ENCODE measurements at regions not wholly inside any gene's neighbourhood (a gene's known extent, or its start where the extent isn't known, plus 50 kb on each side); places are given as distances from the start of the nearest gene placed in this dataset.

- no peak for DNase-seq (ENCODE audit: low read depth, low spot score)
- BruUV-seq (replicated peaks), result no TSS peak
- peaks cover 6 to 10% of the 10 kb centered on the region in 2 experiments for H3K27me3 ChIP-seq (ENCODE audit: control insufficient read depth in 2 of 2, insufficient read depth in 2 of 2, low read length in 2 of 2)
- no peaks in the 10 kb centered on the region for H3K36me3 ChIP-seq (ENCODE audit: control insufficient read depth in 2 of 2, extremely low read depth in 1 of 2, insufficient read depth in 2 of 2, low read length in 2 of 2)
- no peak overlapping the region for H3K27ac ChIP-seq (ENCODE audit: insufficient read depth, low read depth, low read length)
- dilution Hi-C loops (cut with MboI; ENCODE audit: extremely low pct_ligation_motif_present, low sequenced_read_pairs) (no loop called here), intact Hi-C loops (cut with micrococcal nuclease) (no loop called here)
- no peak overlapping the region for H3K4me3 ChIP-seq (replicated peaks in 1 of 3; ENCODE audit: insufficient read depth in 1 of 3, low read depth in 1 of 3, low read length in 3 of 3)
- no peak overlapping the region for H3K9ac ChIP-seq (replicated peaks; ENCODE audit: extremely low read depth, insufficient read depth, low read length)
- no peaks in the 10 kb centered on the region for H3K9me1 ChIP-seq (replicated peaks; ENCODE audit: control insufficient read depth, extremely low read depth, insufficient read depth, low read length)
- H3K9me3 ChIP-seq (replicated peaks; ENCODE audit: control insufficient read depth, insufficient read depth, low read length), result peaks cover 6% of the 10 kb centered on the region
- no peaks in the 10 kb centered on the region for H4K20me1 ChIP-seq (replicated peaks; ENCODE audit: control insufficient read depth, extremely low read depth, insufficient read depth, low read length)
- no peaks in the 10 kb centered on the region for H3K79me2 ChIP-seq (ENCODE audit: control insufficient read depth, insufficient read depth, low read length)
- no peaks in the 10 kb centered on the region for H3K4me1 ChIP-seq (ENCODE audit: control insufficient read depth, extremely low read depth, insufficient read depth, low read length)
- CTCF ChIA-PET, result no interaction called here
- H3K4me2 ChIP-seq (ENCODE audit: insufficient read depth, low read length), result no peak overlapping the region
- no peak for FAIRE-seq
- no peak overlapping the region for H2AFZ ChIP-seq (ENCODE audit: low read depth, low read length)
- POLR2A ChIA-PET, result no interaction called here
- TF ChIP-seq GATA2 (IDR thresholded peaks at IDR 0.05; ENCODE audit: insufficient read depth, insufficient read length, low read depth, low read length) (no peak), POLR2AphosphoS5 (IDR thresholded peaks at IDR 0.05; ENCODE audit: insufficient read depth, low read depth, low read length) (no peak), FOS (IDR thresholded peaks at IDR 0.05; ENCODE audit: borderline replicate concordance, insufficient read depth, low read length) (no peak), MYC (IDR thresholded peaks at IDR 0.05; ENCODE audit: low read depth, low read length) (no peak), POLR2A (IDR thresholded peaks at IDR 0.05; ENCODE audit: low read depth, low read length) (no peak), EZH2 (IDR thresholded peaks at IDR 0.05; ENCODE audit: borderline replicate concordance, low read depth, low read length, severe bottlenecking) (no peak), JUN (IDR thresholded peaks at IDR 0.05; ENCODE audit: borderline replicate concordance, insufficient read depth, insufficient read length, low read depth) (no peak)
These were observed 198.4 kb downstream of the COPRS start for GRCh38 chr17:31660684-31661083.

DNA sequence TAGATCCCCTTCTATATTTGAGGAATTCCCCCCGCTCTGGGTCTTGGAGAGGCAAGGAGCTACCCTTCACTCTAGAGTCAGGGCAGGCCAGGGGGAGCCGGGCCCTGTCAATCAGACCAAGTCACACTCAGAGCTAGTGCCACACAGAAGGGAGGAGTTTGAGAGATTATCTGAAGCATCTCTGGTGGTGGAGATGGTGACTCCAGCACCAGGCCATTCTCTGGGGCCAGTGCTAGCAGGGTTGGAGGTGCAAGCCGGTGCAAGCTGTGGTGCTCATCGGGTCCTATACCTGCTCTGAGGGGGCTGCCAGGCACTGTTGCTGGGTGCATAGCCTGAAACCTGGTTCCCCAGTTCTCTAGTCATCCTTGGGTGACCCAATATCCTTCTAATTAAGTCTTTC is 201.2 kb downstream of the COPRS start:
- Histone ChIP-seq H3K27me3 (ENCODE audit: control insufficient read depth in 2 of 2, insufficient read depth in 2 of 2, low read length in 2 of 2) (peaks cover 10 to 11% of the 10 kb centered on the region in 2 experiments), H3K9me1 (replicated peaks; ENCODE audit: control insufficient read depth, extremely low read depth, insufficient read depth, low read length) (no peaks in the 10 kb centered on the region), H2AFZ (ENCODE audit: low read depth, low read length) (no peak overlapping the region), H4K20me1 (replicated peaks; ENCODE audit: control insufficient read depth, extremely low read depth, insufficient read depth, low read length) (no peaks in the 10 kb centered on the region), H3K36me3 (ENCODE audit: control insufficient read depth in 2 of 2, extremely low read depth in 1 of 2, insufficient read depth in 2 of 2, low read length in 2 of 2) (no peaks in the 10 kb centered on the region), H3K9ac (replicated peaks; ENCODE audit: extremely low read depth, insufficient read depth, low read length) (no peak overlapping the region), H3K4me2 (ENCODE audit: insufficient read depth, low read length) (no peak overlapping the region), H3K27ac (ENCODE audit: insufficient read depth, low read depth, low read length) (no peak overlapping the region), H3K79me2 (ENCODE audit: control insufficient read depth, insufficient read depth, low read length) (no peaks in the 10 kb centered on the region), H3K4me3 (replicated peaks in 1 of 3; ENCODE audit: insufficient read depth in 1 of 3, low read depth in 1 of 3, low read length in 3 of 3) (no peak overlapping the region), H3K9me3 (replicated peaks; ENCODE audit: control insufficient read depth, insufficient read depth, low read length) (no peaks in the 10 kb centered on the region), H3K4me1 (ENCODE audit: control insufficient read depth, extremely low read depth, insufficient read depth, low read length) (no peaks in the 10 kb centered on the region)
- DNase-seq (ENCODE audit: low read depth, low spot score) (no peak), FAIRE-seq (no peak)
- no TSS peak for BruUV-seq (replicated peaks)
- CTCF ChIA-PET, result no interaction called here
- dilution Hi-C loops (cut with MboI; ENCODE audit: extremely low pct_ligation_motif_present, low sequenced_read_pairs), result no loop called here
- POLR2A ChIA-PET, result no interaction called here
- intact Hi-C loops (cut with micrococcal nuclease), result no loop called here
- TF ChIP-seq FOS (IDR thresholded peaks at IDR 0.05; ENCODE audit: borderline replicate concordance, insufficient read depth, low read length), result no peak
- TF ChIP-seq, protein P1, sequence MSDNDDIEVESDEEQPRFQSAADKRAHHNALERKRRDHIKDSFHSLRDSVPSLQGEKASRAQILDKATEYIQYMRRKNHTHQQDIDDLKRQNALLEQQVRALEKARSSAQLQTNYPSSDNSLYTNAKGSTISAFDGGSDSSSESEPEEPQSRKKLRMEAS (IDR thresholded peaks at IDR 0.05; ENCODE audit: insufficient read depth, insufficient read length), result no peak
- TF ChIP-seq MYC (IDR thresholded peaks at IDR 0.05; ENCODE audit: low read depth, low read length), result no peak
- TF ChIP-seq CTCF (IDR thresholded peaks at IDR 0.05; ENCODE audit: extremely low read depth in 1 of 2, insufficient read depth in 1 of 2, low read depth in 1 of 2, low read length in 2 of 2), result no peak
- TF ChIP-seq GATA2 (IDR thresholded peaks at IDR 0.05; ENCODE audit: insufficient read depth, insufficient read length, low read depth, low read length), result no peak
- no peak for TF ChIP-seq JUN (IDR thresholded peaks at IDR 0.05; ENCODE audit: borderline replicate concordance, insufficient read depth, insufficient read length, low read depth)
- no peak for TF ChIP-seq POLR2AphosphoS5 (IDR thresholded peaks at IDR 0.05; ENCODE audit: insufficient read depth, low read depth, low read length)
- TF ChIP-seq EZH2 (IDR thresholded peaks at IDR 0.05; ENCODE audit: borderline replicate concordance, low read depth, low read length, severe bottlenecking), result no peak
- no peak for TF ChIP-seq POLR2A (IDR thresholded peaks at IDR 0.05; ENCODE audit: low read depth, low read length)
